ENCODE measurements at regions not wholly inside any gene's neighbourhood (a gene's known extent, or its start where the extent isn't known, plus 50 kb on each side); places are given as distances from the start of the nearest gene placed in this dataset.

- Histone ChIP-seq H3K4me2 (ENCODE audit: insufficient read depth in 1 of 2, low read depth in 2 of 2, low read length in 2 of 2) (no peak overlapping the region), H3K4ac (replicated peaks; ENCODE audit: insufficient read length, low read depth, low read length) (no peak overlapping the region), H3K4me1 (replicated peaks in 1 of 4; ENCODE audit: control insufficient read depth in 3 of 4, insufficient read depth in 4 of 4, low read length in 3 of 4) (no peaks in the 10 kb centered on the region), H3K27ac (ENCODE audit: low read depth, low read length) (no peak overlapping the region), H4K20me1 (replicated peaks in 1 of 2; ENCODE audit: control insufficient read depth in 1 of 2, insufficient read depth in 2 of 2, low read length in 2 of 2) (no peaks in the 10 kb centered on the region), H2BK12ac (ENCODE audit: low read depth, low read length) (no peak overlapping the region), H3K23ac (ENCODE audit: insufficient read length) (no peak overlapping the region), H2BK5ac (ENCODE audit: low read depth, low read length) (no peak overlapping the region), H3K79me1 (ENCODE audit: low read depth, low read length) (no peaks in the 10 kb centered on the region), H3K27me3 (replicated peaks in 1 of 4; ENCODE audit: control insufficient read depth in 3 of 4, extremely low read depth in 1 of 4, insufficient read depth in 3 of 4, low read length in 3 of 4) (no peaks in the 10 kb centered on the region), H3K9me3 (ENCODE audit: insufficient read depth in 2 of 2, low read depth in 1 of 2, low read length in 1 of 2) (no peaks in the 10 kb centered on the region), H2AK5ac (ENCODE audit: low read depth, low read length) (no peak overlapping the region), H2BK120ac (replicated peaks; ENCODE audit: low read depth, low read length) (no peak overlapping the region), H2BK20ac (ENCODE audit: low read length) (no peak overlapping the region), H4K8ac (ENCODE audit: extremely low read depth, insufficient read depth, low read length) (no peak overlapping the region), H2AFZ (ENCODE audit: low read length) (no peak overlapping the region), H3K18ac (ENCODE audit: extremely low read depth, low read length) (no peak overlapping the region), H3K9ac (replicated peaks in 1 of 4; ENCODE audit: extremely low read depth in 1 of 4, low read depth in 3 of 4, low read length in 3 of 4) (no peak overlapping the region), H3K4me3 (ENCODE audit: extremely low read depth in 1 of 4, insufficient read depth in 2 of 4, low read depth in 3 of 4, low read length in 4 of 4) (no peak overlapping the region), H4K5ac (ENCODE audit: insufficient read length, low read depth, low read length) (no peak overlapping the region), H2BK15ac (ENCODE audit: low read length) (no peak overlapping the region), H3K56ac (replicated peaks; ENCODE audit: insufficient read length, low read depth, low read length) (no peak overlapping the region), H3K14ac (ENCODE audit: insufficient read length) (no peak overlapping the region), H3K79me2 (ENCODE audit: control insufficient read depth in 1 of 2, insufficient read depth in 2 of 2, low read length in 2 of 2) (no peaks in the 10 kb centered on the region), H4K91ac (replicated peaks; ENCODE audit: insufficient read length, low read length) (no peak overlapping the region), H3K23me2 (ENCODE audit: low read depth, low read length) (no peaks in the 10 kb centered on the region), H3K36me3 (ENCODE audit: control insufficient read depth in 2 of 4, insufficient read depth in 4 of 4, low read length in 3 of 4) (no peaks in the 10 kb centered on the region)
- no peak for FAIRE-seq
- TF ChIP-seq SRF (IDR thresholded peaks at IDR 0.05; ENCODE audit: low read depth, low read length) (no peak), RAD21 (IDR thresholded peaks at IDR 0.05 in 1 of 2, conservative IDR thresholded peaks at IDR 0.05 in 1 of 2; ENCODE audit: low read depth in 2 of 2, low read length in 2 of 2) (peak; percentile 61 to 71), CTBP2 (IDR thresholded peaks at IDR 0.05; ENCODE audit: borderline replicate concordance, insufficient read depth, insufficient read length, low read length) (no peak), BRCA1 (IDR thresholded peaks at IDR 0.05; ENCODE audit: low read depth, low read length) (no peak), POLR2AphosphoS5 (IDR thresholded peaks at IDR 0.05; ENCODE audit: low read depth, low read length) (no peak), CTCF (IDR thresholded peaks at IDR 0.05; ENCODE audit: control extremely low read depth in 1 of 3, insufficient read depth in 1 of 3, low read depth in 1 of 3, low read length in 3 of 3) (peak; percentile 64 to 77 (median 73))
- CTCF ChIA-PET (ENCODE audit: partially characterized antibody) = interaction anchor here (0.6 to 3.2 kb wide), 23 partner anchors 8 to 1034 kb away, joined by 3 to 20 read pairs (median 3); no protein-coding TSS in a partner anchor
- peak in 1 of 2 experiments; percentile 80 for DNase-seq (ENCODE audit: low read depth in 1 of 2, low spot score in 2 of 2)
- POLR2A ChIA-PET (ENCODE audit: partially characterized antibody) = interaction anchor here (0.7 kb wide), 1 partner anchor 277 kb away, joined by 3 read pairs; no protein-coding TSS in a partner anchor
- WGBS, 2 experiments (ENCODE audit: extremely low coverage in 1 of 2, insufficient coverage in 1 of 2, insufficient read length in 1 of 2, insufficient replicate concordance in 2 of 2, low coverage in 1 of 2, low lambda C conversion rate in 2 of 2, missing lambda C conversion rate in 1 of 2) = 59% methylated on average over 5 of the region's 5 CpGs; no CpG with 5 or more reads in 1 of the 2 experiments
Measured at GRCh38 chr12:126347421-126347820, 1282.2 kb downstream of the AACS start.
